H1 (cell line): ENCODE measurements at regions not wholly inside any gene's neighbourhood (a gene's known extent, or its start where the extent isn't known, plus 50 kb on each side); places are given as distances from the start of the nearest gene placed in this dataset.

Experiments
- ASH2L ChIP-seq: fragments of 200-600, 300-600 bp; sonication (generic); IDR thresholded peaks from one replicate; pipeline ENCODE4 v1.7.1; 2017; ENCODE audit warnings: low read length
- BACH1 ChIP-seq: IDR thresholded peaks from 2 replicates; pipeline ENCODE4 v1.6.1; 2012; ENCODE audit warnings: low read length, improper control_type of control experiment
- EZH2 ChIP-seq: fragments of 200-600 bp; sonication (generic); IDR thresholded peaks from 2 replicates; pipeline ENCODE4 v1.7.1; 2012; ENCODE audit warnings: low read depth, mild to moderate bottlenecking, moderate library complexity, low read length, inconsistent platforms; ENCODE audit not compliant: severe bottlenecking
- FOSL1 ChIP-seq: IDR thresholded peaks from 2 replicates; pipeline ENCODE4 v1.6.1; 2011; ENCODE audit warnings: mild to moderate bottlenecking, low read depth, low read length, moderate library complexity; ENCODE audit not compliant: insufficient read depth
- KDM4A ChIP-seq: IDR thresholded peaks from one replicate; pipeline ENCODE4 v1.7.1; 2012; ENCODE audit warnings: low read depth, mild to moderate bottlenecking, moderate library complexity, low read length, inconsistent platforms; ENCODE audit not compliant: severe bottlenecking
- MAX ChIP-seq: IDR thresholded peaks from 2 replicates; pipeline ENCODE4 v1.6.1; 2012; ENCODE audit warnings: inconsistent platforms
- PHF8 ChIP-seq: fragments of 200-600 bp; sonication (generic); conservative IDR thresholded peaks from 2 replicates; pipeline ENCODE4 v1.7.1; 2012; ENCODE audit warnings: low read depth, mild to moderate bottlenecking, inconsistent platforms, low read length, moderate library complexity
- POLR2AphosphoS5 ChIP-seq: IDR thresholded peaks from 2 replicates; pipeline ENCODE4 v1.6.1; 2011; ENCODE audit warnings: low read depth, low read length
- POU5F1 ChIP-seq: IDR thresholded peaks from 2 replicates; pipeline ENCODE4 v1.6.1; 2011; ENCODE audit warnings: low read depth, mild to moderate bottlenecking, low read length, moderate library complexity
- RAD21 ChIP-seq, 2 experiments: IDR thresholded peaks in 1 of 2; conservative IDR thresholded peaks in 1 of 2; 2 replicates each; pipeline ENCODE4 v1.6.1; 2011; ENCODE audit warnings: low read depth in 2 of 2, low read length in 2 of 2, improper control_type of control experiment in 1 of 2, inconsistent platforms in 1 of 2, mild to moderate bottlenecking in 1 of 2, moderate library complexity in 1 of 2
- RFX5 ChIP-seq: IDR thresholded peaks from 2 replicates; pipeline ENCODE4 v1.6.1; 2011; ENCODE audit warnings: low read depth, low read length, improper control_type of control experiment, borderline replicate concordance
- SRF ChIP-seq: IDR thresholded peaks from 2 replicates; pipeline ENCODE4 v1.6.1; 2011; ENCODE audit warnings: mild to moderate bottlenecking, low read depth, low read length, moderate library complexity
- TBP ChIP-seq: IDR thresholded peaks from 2 replicates; pipeline ENCODE4 v1.6.1; 2011; ENCODE audit warnings: low read depth, low read length, improper control_type of control experiment
- YY1 ChIP-seq: IDR thresholded peaks from 2 replicates; pipeline ENCODE4 v1.6.1; 2011; ENCODE audit warnings: low read depth, mild to moderate bottlenecking, low read length
- TF ChIP-seq, protein P1 (sequence below): IDR thresholded peaks from 2 replicates; pipeline ENCODE4 v1.6.1; 2012; ENCODE audit warnings: low read length, inconsistent platforms

DNA sequence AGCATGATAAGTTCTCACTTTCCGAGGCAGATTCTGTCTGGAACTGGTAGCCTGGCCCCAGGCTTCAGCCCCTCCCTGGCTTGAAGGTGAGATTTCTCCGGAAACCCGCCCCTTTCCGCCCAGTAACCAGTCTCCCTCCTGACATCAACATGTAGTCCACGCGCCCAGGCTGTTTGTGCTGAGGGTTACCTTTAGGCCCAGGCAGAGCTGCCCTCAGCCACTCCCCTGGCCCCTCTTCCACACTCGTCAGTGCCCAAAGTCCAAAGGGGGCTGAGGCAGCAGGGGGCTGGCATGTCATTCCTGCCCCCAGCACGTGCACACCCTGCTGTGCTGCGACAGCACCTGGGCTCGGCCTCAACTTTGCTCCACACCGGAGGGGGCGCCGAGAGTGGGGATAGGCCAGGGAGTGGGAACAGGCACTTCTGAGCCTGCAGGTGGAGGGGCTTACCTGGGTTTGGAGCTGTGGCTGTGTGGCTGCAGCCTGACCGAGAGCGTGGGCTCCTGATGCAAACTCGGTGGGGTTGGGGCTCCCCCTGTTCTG lies 69.5 kb upstream of the ANK2 start (continued):
- TF ChIP-seq BACH1 (no peak), MAX (peak; percentile 63; the same call in 1 of the 2 replicates), ASH2L (no peak), SRF (no peak), POLR2AphosphoS5 (no peak), TBP (no peak), POU5F1 (no peak), EZH2 (no peak), PHF8 (no peak), KDM4A (no peak), RFX5 (peak; percentile 7; the same call in 1 of the 2 replicates), FOSL1 (no peak), YY1 (no peak), RAD21 (IDR thresholded peaks at IDR 0.05 in 1 of 2, conservative IDR thresholded peaks at IDR 0.05 in 1 of 2; ENCODE audit: low read depth in 2 of 2, low read length in 2 of 2) (peak; percentile 19 to 41; a peak in 3 of 4 replicates)
- TF ChIP-seq, protein P1, sequence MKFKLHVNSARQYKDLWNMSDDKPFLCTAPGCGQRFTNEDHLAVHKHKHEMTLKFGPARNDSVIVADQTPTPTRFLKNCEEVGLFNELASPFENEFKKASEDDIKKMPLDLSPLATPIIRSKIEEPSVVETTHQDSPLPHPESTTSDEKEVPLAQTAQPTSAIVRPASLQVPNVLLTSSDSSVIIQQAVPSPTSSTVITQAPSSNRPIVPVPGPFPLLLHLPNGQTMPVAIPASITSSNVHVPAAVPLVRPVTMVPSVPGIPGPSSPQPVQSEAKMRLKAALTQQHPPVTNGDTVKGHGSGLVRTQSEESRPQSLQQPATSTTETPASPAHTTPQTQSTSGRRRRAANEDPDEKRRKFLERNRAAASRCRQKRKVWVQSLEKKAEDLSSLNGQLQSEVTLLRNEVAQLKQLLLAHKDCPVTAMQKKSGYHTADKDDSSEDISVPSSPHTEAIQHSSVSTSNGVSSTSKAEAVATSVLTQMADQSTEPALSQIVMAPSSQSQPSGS: no peak
